HFFc6 (cell line): ENCODE measurements at regions not wholly inside any gene's neighbourhood (a gene's known extent, or its start where the extent isn't known, plus 50 kb on each side); places are given as distances from the start of the nearest gene placed in this dataset.
A peak's percentile ranks its signal among the peaks of the same experiment; 100 is the strongest.

Experiments used
- DNase-seq: peaks from one replicate; pipeline ENCODE4 v3.0.0-alpha.2; 2018
- H3K27ac Mint-ChIP-seq: 2 replicates; pipeline ENCODE4 v1.8.0; 2020; ENCODE audit warnings: mild to moderate bottlenecking, mixed read lengths
- H3K27me3 Mint-ChIP-seq: 2 replicates; pipeline ENCODE4 v1.8.0; 2021; ENCODE audit warnings: mild to moderate bottlenecking, moderate library complexity, mixed read lengths; ENCODE audit not compliant: insufficient read depth
- H3K36me3 Mint-ChIP-seq: 2 replicates; pipeline ENCODE4 v1.8.0; 2021; ENCODE audit warnings: low read depth, mixed read lengths
- H3K4me1 Mint-ChIP-seq: 2 replicates; pipeline ENCODE4 v1.8.0; 2020; ENCODE audit warnings: low read depth, mixed read lengths
- H3K4me3 Mint-ChIP-seq: 2 replicates; pipeline ENCODE4 v1.8.0; 2020; ENCODE audit warnings: mild to moderate bottlenecking, moderate library complexity, mixed read lengths
- H3K9me3 Mint-ChIP-seq: 2 replicates; pipeline ENCODE4 v1.8.0; 2020; ENCODE audit warnings: mild to moderate bottlenecking, mixed read lengths
- TF ChIP-seq, protein P1 (sequence below): fragments of 200-600 bp; sonication (generic); IDR thresholded peaks from 2 replicates; pipeline ENCODE4 v1.5.0; 2021; ENCODE audit warnings: antibody characterized with exemption, mild to moderate bottlenecking

DNA sequence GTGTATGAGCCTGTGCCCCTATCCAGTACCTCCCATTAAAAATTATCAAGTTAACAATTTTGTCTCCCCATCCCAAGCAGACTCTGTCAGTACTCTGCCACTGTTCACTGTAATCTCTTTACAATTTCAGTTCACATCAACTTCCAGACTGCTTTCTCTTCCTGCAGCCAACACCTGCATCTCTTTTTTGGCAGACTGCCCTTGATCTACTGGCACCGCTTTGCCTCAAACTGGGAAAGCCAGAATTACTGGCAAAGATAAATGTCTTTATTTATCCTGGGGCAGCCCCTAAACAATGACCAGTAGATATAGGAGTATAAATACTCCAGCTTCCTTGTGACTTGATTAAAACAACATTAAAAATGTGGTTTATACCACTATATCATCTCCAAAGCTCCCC lies 494.1 kb downstream of the ZNF385D start:
- H3K4me1 Mint-ChIP-seq, result no peaks in the 10 kb centered on the region
- DNase-seq, result no peak
- H3K4me3 Mint-ChIP-seq, result no peak overlapping the region

GRCh38 chr3:21238661-21239060 lies 512.3 kb downstream of the ZNF385D start:
- H3K27me3 Mint-ChIP-seq, result no peaks in the 10 kb centered on the region
- H3K27ac Mint-ChIP-seq, result no peak overlapping the region
- no peak for DNase-seq
- TF ChIP-seq, protein P1, sequence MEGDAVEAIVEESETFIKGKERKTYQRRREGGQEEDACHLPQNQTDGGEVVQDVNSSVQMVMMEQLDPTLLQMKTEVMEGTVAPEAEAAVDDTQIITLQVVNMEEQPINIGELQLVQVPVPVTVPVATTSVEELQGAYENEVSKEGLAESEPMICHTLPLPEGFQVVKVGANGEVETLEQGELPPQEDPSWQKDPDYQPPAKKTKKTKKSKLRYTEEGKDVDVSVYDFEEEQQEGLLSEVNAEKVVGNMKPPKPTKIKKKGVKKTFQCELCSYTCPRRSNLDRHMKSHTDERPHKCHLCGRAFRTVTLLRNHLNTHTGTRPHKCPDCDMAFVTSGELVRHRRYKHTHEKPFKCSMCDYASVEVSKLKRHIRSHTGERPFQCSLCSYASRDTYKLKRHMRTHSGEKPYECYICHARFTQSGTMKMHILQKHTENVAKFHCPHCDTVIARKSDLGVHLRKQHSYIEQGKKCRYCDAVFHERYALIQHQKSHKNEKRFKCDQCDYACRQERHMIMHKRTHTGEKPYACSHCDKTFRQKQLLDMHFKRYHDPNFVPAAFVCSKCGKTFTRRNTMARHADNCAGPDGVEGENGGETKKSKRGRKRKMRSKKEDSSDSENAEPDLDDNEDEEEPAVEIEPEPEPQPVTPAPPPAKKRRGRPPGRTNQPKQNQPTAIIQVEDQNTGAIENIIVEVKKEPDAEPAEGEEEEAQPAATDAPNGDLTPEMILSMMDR, result no peak
- H3K4me1 Mint-ChIP-seq, result peaks cover 11% of the 10 kb centered on the region
- H3K4me3 Mint-ChIP-seq, result no peak overlapping the region
- H3K9me3 Mint-ChIP-seq, result no peaks in the 10 kb centered on the region
- H3K36me3 Mint-ChIP-seq, result no peaks in the 10 kb centered on the region; the same call in 1 of the 2 replicates

More for the DNA sequence above, 494.1 kb downstream of the ZNF385D start:
- no peak overlapping the region for H3K27ac Mint-ChIP-seq
- H3K27me3 Mint-ChIP-seq, result peaks cover 1% of the 10 kb centered on the region; the same call in 1 of the 2 replicates
- no peaks in the 10 kb centered on the region; the same call in 1 of the 2 replicates for H3K9me3 Mint-ChIP-seq
- H3K36me3 Mint-ChIP-seq, result no peaks in the 10 kb centered on the region
- TF ChIP-seq, protein P1, result no peak

DNA sequence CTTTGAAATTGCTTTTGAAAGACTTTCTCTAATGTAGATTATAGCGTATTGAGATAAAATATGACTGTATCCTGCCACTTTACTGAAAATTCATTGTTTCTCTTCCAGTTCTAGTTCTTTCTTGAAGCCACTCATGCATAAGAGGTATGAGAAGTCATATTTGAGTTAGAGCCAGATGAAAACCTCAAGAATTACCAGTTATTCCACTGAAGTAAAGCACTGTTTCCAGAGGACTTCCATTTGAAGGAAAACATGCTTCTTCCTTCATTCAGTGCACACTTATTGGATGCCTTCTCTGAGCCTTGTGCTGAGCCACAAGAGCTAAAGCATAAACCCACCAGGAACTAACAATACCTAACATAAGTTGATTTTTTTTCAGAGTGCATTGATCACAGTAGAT lies 513.4 kb downstream of the ZNF385D start:
- Mint-ChIP-seq H3K4me1 (peaks cover 11% of the 10 kb centered on the region), H3K27ac (no peak overlapping the region), H3K36me3 (no peaks in the 10 kb centered on the region), H3K9me3 (no peaks in the 10 kb centered on the region), H3K4me3 (no peak overlapping the region), H3K27me3 (no peaks in the 10 kb centered on the region)
- TF ChIP-seq, protein P1, result no peak
- DNase-seq, result peak; percentile 10

GRCh38 chr3:21235491-21235890 lies 515.5 kb downstream of the ZNF385D start:
- Mint-ChIP-seq H3K4me1 (peaks cover 19% of the 10 kb centered on the region), H3K36me3 (no peaks in the 10 kb centered on the region), H3K4me3 (no peak overlapping the region), H3K27me3 (no peaks in the 10 kb centered on the region), H3K27ac (no peak overlapping the region), H3K9me3 (no peaks in the 10 kb centered on the region)
- TF ChIP-seq, protein P1, result no peak
- DNase-seq, result no peak

GRCh38 chr3:21234933-21235332 lies 516.1 kb downstream of the ZNF385D start:
- Mint-ChIP-seq H3K36me3 (no peaks in the 10 kb centered on the region), H3K27me3 (no peaks in the 10 kb centered on the region), H3K4me3 (no peak overlapping the region), H3K9me3 (no peaks in the 10 kb centered on the region), H3K27ac (no peak overlapping the region), H3K4me1 (peaks cover 20% of the 10 kb centered on the region)
- TF ChIP-seq, protein P1, result no peak
- no peak for DNase-seq
